ENCODE measurements at regions not wholly inside any gene's neighbourhood (a gene's known extent, or its start where the extent isn't known, plus 50 kb on each side); places are given as distances from the start of the nearest gene placed in this dataset.

GRCh38 chr12:89179983-89180382 is 172.3 kb downstream of the DUSP6 start:
- Histone ChIP-seq H3K4me3 (no peak overlapping the region), H3K27me3 (no peaks in the 10 kb centered on the region), H4K20me1 (ENCODE audit: low read depth) (no peaks in the 10 kb centered on the region), H2AFZ (replicated peaks) (no peak overlapping the region), H3K9ac (no peak overlapping the region), H3K4me1 (peaks cover 15% of the 10 kb centered on the region), H3F3A (ENCODE audit: low read depth) (no peaks in the 10 kb centered on the region), H3K4me2 (no peak overlapping the region), H3K9me3 (ENCODE audit: low read depth) (no peaks in the 10 kb centered on the region), H3K79me2 (ENCODE audit: low read depth) (no peaks in the 10 kb centered on the region), H3K27ac (no peak overlapping the region), H3K36me3 (no peaks in the 10 kb centered on the region)
- Mint-ChIP-seq H3K27ac (no peak overlapping the region), H3K4me3 (no peak overlapping the region), H3K9me3 (peaks cover 1% of the 10 kb centered on the region), H3K27me3 (ENCODE audit: insufficient read depth, low read depth) (peaks cover 6% of the 10 kb centered on the region), H3K36me3 (no peaks in the 10 kb centered on the region), H3K4me1 (peaks cover 15% of the 10 kb centered on the region)
- no peak for DNase-seq (ENCODE audit: low spot score)
- TF ChIP-seq, protein P1, sequence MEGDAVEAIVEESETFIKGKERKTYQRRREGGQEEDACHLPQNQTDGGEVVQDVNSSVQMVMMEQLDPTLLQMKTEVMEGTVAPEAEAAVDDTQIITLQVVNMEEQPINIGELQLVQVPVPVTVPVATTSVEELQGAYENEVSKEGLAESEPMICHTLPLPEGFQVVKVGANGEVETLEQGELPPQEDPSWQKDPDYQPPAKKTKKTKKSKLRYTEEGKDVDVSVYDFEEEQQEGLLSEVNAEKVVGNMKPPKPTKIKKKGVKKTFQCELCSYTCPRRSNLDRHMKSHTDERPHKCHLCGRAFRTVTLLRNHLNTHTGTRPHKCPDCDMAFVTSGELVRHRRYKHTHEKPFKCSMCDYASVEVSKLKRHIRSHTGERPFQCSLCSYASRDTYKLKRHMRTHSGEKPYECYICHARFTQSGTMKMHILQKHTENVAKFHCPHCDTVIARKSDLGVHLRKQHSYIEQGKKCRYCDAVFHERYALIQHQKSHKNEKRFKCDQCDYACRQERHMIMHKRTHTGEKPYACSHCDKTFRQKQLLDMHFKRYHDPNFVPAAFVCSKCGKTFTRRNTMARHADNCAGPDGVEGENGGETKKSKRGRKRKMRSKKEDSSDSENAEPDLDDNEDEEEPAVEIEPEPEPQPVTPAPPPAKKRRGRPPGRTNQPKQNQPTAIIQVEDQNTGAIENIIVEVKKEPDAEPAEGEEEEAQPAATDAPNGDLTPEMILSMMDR (IDR thresholded peaks at IDR 0.05) = no peak
- no peak for TF ChIP-seq EZH2 (IDR thresholded peaks at IDR 0.05)
- no peak for TF ChIP-seq EZH2phosphoT487 (IDR thresholded peaks at IDR 0.05)

DNA sequence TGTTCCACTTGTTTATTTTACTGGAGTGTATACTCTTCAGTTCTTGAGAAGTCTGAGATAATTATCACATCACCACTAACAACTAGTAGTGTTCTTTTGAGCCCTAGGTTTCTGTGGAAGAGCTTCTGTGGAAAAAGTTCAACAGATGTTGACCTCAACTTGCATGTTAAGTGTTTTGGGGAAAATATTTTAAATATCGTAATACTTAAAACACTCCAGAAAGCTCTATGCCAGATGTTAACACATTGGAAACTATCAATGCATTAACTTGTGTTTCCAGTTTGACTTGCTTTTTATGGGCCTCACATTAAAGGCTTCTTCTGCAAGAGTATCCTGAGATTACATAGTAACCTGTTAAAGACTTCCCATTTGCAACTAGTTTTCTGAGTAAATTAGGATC is 173.1 kb downstream of the DUSP6 start:
- no peak overlapping the region for H3K4me3 ChIP-seq
- peaks cover 6% of the 10 kb centered on the region for H3K27me3 Mint-ChIP-seq (ENCODE audit: insufficient read depth, low read depth)
- no peak overlapping the region for H2AFZ ChIP-seq (replicated peaks)
- H3K4me3 Mint-ChIP-seq = no peak overlapping the region
- H3K27ac ChIP-seq = no peak overlapping the region
- no peak overlapping the region for H3K9ac ChIP-seq
- H3K4me1 Mint-ChIP-seq = peaks cover 15% of the 10 kb centered on the region
- TF ChIP-seq EZH2phosphoT487 (IDR thresholded peaks at IDR 0.05) (no peak), EZH2 (IDR thresholded peaks at IDR 0.05) (no peak)
- TF ChIP-seq, protein P1 (IDR thresholded peaks at IDR 0.05) = no peak
- no peaks in the 10 kb centered on the region for H3K9me3 ChIP-seq (ENCODE audit: low read depth)
- H3K9me3 Mint-ChIP-seq = peaks cover 2% of the 10 kb centered on the region
- no peak overlapping the region for H3K27ac Mint-ChIP-seq
- no peaks in the 10 kb centered on the region for H4K20me1 ChIP-seq (ENCODE audit: low read depth)
- no peak overlapping the region for H3K4me2 ChIP-seq
- H3K79me2 ChIP-seq (ENCODE audit: low read depth) = no peaks in the 10 kb centered on the region
- peaks cover 15% of the 10 kb centered on the region for H3K4me1 ChIP-seq
- H3K36me3 Mint-ChIP-seq = no peaks in the 10 kb centered on the region
- DNase-seq (ENCODE audit: low spot score) = no peak
- H3K27me3 ChIP-seq = no peaks in the 10 kb centered on the region
- H3K36me3 ChIP-seq = no peaks in the 10 kb centered on the region
- H3F3A ChIP-seq (ENCODE audit: low read depth) = no peaks in the 10 kb centered on the region

GRCh38 chr12:89177802-89178395 is 174.4 kb downstream of the DUSP6 start:
- DNase-seq (ENCODE audit: low spot score) = no peak
- Histone ChIP-seq H3K9me3 (ENCODE audit: low read depth) (no peaks in the 10 kb centered on the region), H2AFZ (replicated peaks) (no peak overlapping the region), H3K27ac (no peak overlapping the region), H3K9ac (no peak overlapping the region), H4K20me1 (ENCODE audit: low read depth) (no peaks in the 10 kb centered on the region), H3K27me3 (no peaks in the 10 kb centered on the region), H3K79me2 (ENCODE audit: low read depth) (no peaks in the 10 kb centered on the region), H3K4me2 (no peak overlapping the region), H3K4me3 (no peak overlapping the region), H3F3A (ENCODE audit: low read depth) (no peaks in the 10 kb centered on the region), H3K4me1 (peaks cover 15% of the 10 kb centered on the region), H3K36me3 (no peaks in the 10 kb centered on the region)
- Mint-ChIP-seq H3K27ac (no peak overlapping the region), H3K27me3 (ENCODE audit: insufficient read depth, low read depth) (peaks cover 2% of the 10 kb centered on the region), H3K9me3 (peaks cover 2% of the 10 kb centered on the region), H3K4me1 (peaks cover 15% of the 10 kb centered on the region), H3K4me3 (no peak overlapping the region), H3K36me3 (no peaks in the 10 kb centered on the region)
- TF ChIP-seq EZH2 (IDR thresholded peaks at IDR 0.05) = no peak
- TF ChIP-seq, protein P1 (IDR thresholded peaks at IDR 0.05) = no peak
- TF ChIP-seq EZH2phosphoT487 (IDR thresholded peaks at IDR 0.05) = no peak
